NCI-H510A treated with DMSO at 0.1 percent for 48 hours (cell line): ENCODE measurements at regions not wholly inside any gene's neighbourhood (a gene's known extent, or its start where the extent isn't known, plus 50 kb on each side); places are given as distances from the start of the nearest gene placed in this dataset.

Experiments used
- DNase-seq: peaks from one replicate; lab custom pipeline; 2025; lab: John Stamatoyannopoulos, UW

- DNase-seq = no peak
Observed at GRCh38 chr4:63492515-63492914, 916.7 kb downstream of the TECRL start.

- DNase-seq = no peak
Observed at GRCh38 chr4:63464393-63464792, 944.9 kb downstream of the TECRL start.

- DNase-seq = no peak
Observed at GRCh38 chr4:63460075-63460474, 949.2 kb downstream of the TECRL start.

GRCh38 chr4:63459329-63459728, 949.9 kb downstream of the TECRL start:
- no peak for DNase-seq

GRCh38 chr4:63458010-63458409, 951.2 kb downstream of the TECRL start:
- DNase-seq = no peak

- no peak for DNase-seq
Observed at GRCh38 chr4:63440236-63440635, 969.0 kb downstream of the TECRL start.

- no peak for DNase-seq
Observed at GRCh38 chr4:63430105-63430504, 979.1 kb downstream of the TECRL start.

GRCh38 chr4:63396269-63396668, 1013.0 kb downstream of the TECRL start:
- no peak for DNase-seq

GRCh38 chr4:63393544-63393943, 1015.7 kb downstream of the TECRL start:
- no peak for DNase-seq

- DNase-seq = no peak
Observed at GRCh38 chr4:63379750-63380522, 1029.3 kb downstream of the TECRL start.

GRCh38 chr4:63371001-63371400, 1038.2 kb downstream of the TECRL start:
- no peak for DNase-seq

GRCh38 chr4:63361628-63362027, 1047.6 kb downstream of the TECRL start:
- DNase-seq = no peak

- no peak for DNase-seq
Observed at GRCh38 chr4:63361066-63361465, 1048.2 kb downstream of the TECRL start.

- DNase-seq = no peak
Observed at GRCh38 chr4:63349674-63350025, 1059.6 kb downstream of the TECRL start.

- DNase-seq = no peak
Observed at GRCh38 chr4:63348735-63349673, 1060.2 kb downstream of the TECRL start.

- DNase-seq = no peak
Observed at GRCh38 chr4:63325140-63325539, 1084.1 kb downstream of the TECRL start.

GRCh38 chr4:63316633-63317032, 1092.6 kb downstream of the TECRL start:
- no peak for DNase-seq

GRCh38 chr4:63315651-63316050, 1093.6 kb downstream of the TECRL start:
- no peak for DNase-seq

GRCh38 chr4:63308697-63309096, 1100.6 kb downstream of the TECRL start:
- no peak for DNase-seq

- no peak for DNase-seq
Observed at GRCh38 chr4:63302792-63303191, 1106.5 kb downstream of the TECRL start.

GRCh38 chr4:63302078-63302477, 1107.2 kb downstream of the TECRL start:
- no peak for DNase-seq

- DNase-seq = no peak
Observed at GRCh38 chr4:63296773-63297172, 1112.5 kb downstream of the TECRL start.

GRCh38 chr4:63275491-63275890, 1133.8 kb downstream of the TECRL start:
- no peak for DNase-seq
